ENCODE measurements at regions not wholly inside any gene's neighbourhood (a gene's known extent, or its start where the extent isn't known, plus 50 kb on each side); places are given as distances from the start of the nearest gene placed in this dataset.

DNA sequence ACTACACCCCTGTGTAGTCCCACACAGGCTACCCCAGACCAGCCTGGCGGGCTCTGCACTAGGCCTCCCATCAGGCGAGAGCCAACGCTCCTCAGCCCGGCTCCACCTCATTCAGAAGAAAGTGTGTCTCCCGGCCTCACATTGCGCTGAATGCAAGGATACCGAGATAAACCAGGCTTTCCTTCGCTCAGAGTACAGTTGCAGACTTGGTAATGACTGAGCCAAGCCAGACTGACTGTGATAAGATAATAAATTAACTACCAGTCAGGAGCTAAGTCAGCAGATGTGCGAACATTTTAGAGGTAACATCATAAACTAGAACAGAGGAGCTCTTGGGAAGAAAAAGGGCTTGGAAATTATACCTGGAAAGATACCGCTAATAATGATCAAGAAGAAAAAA is 397.6 kb downstream of the TRIML1 start (continued):
- TF ChIP-seq, protein P1, sequence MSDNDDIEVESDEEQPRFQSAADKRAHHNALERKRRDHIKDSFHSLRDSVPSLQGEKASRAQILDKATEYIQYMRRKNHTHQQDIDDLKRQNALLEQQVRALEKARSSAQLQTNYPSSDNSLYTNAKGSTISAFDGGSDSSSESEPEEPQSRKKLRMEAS (IDR thresholded peaks at IDR 0.05) = no peak
- TF ChIP-seq, protein P2, sequence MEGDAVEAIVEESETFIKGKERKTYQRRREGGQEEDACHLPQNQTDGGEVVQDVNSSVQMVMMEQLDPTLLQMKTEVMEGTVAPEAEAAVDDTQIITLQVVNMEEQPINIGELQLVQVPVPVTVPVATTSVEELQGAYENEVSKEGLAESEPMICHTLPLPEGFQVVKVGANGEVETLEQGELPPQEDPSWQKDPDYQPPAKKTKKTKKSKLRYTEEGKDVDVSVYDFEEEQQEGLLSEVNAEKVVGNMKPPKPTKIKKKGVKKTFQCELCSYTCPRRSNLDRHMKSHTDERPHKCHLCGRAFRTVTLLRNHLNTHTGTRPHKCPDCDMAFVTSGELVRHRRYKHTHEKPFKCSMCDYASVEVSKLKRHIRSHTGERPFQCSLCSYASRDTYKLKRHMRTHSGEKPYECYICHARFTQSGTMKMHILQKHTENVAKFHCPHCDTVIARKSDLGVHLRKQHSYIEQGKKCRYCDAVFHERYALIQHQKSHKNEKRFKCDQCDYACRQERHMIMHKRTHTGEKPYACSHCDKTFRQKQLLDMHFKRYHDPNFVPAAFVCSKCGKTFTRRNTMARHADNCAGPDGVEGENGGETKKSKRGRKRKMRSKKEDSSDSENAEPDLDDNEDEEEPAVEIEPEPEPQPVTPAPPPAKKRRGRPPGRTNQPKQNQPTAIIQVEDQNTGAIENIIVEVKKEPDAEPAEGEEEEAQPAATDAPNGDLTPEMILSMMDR (IDR thresholded peaks at IDR 0.05 in 2 of 3, conservative IDR thresholded peaks at IDR 0.05 in 1 of 3; ENCODE audit: borderline replicate concordance in 1 of 3, insufficient read depth in 1 of 3, low read depth in 2 of 3, low read length in 2 of 3) = no peak
- no peak for TF ChIP-seq SP1 (IDR thresholded peaks at IDR 0.05; ENCODE audit: low read depth)
- no peak for TF ChIP-seq ELF1 (IDR thresholded peaks at IDR 0.05; ENCODE audit: borderline replicate concordance, low read depth)

DNA sequence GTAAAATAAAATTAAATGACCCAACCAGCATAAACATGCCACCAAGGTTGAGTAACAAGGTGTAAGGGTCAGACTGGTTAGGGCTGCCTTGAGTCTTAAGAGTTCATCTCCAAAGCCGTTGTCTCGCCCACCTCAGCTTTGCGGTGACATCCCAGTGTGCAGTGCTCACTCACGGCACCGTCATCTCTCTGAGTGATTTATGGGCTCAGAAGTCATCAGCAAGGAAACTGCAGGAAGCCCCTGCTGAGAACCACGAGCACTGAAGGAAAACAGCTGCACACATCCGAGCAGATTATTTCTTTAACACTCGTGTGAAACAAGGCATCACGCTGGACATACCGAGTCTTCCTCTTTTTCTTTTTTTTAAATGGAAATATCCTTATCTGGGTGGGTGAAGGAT is 411.1 kb downstream of the TRIML1 start:
- intact Hi-C loops (cut with micrococcal nuclease) = no loop called here
- no peak for ATAC-seq
- Histone ChIP-seq H3K4me1 (ENCODE audit: control insufficient read depth in 1 of 2, insufficient read depth in 2 of 2, low read length in 2 of 2) (no peaks in the 10 kb centered on the region), H3K9ac (ENCODE audit: low read length) (no peak overlapping the region), H3K79me2 (ENCODE audit: insufficient read depth, low read length) (no peaks in the 10 kb centered on the region), H3K4me3 (replicated peaks in 1 of 2; ENCODE audit: low read depth in 1 of 2, low read length in 2 of 2) (no peak overlapping the region), H4K20me1 (ENCODE audit: insufficient read depth) (no peaks in the 10 kb centered on the region), H3K9me2 (ENCODE audit: insufficient read depth) (no peaks in the 10 kb centered on the region), H3K27ac (ENCODE audit: low read depth, low read length) (no peak overlapping the region), H3K36me3 (ENCODE audit: control insufficient read depth in 1 of 2, insufficient read depth in 2 of 2, low read length in 2 of 2) (no peaks in the 10 kb centered on the region), H3K9me3 (ENCODE audit: control insufficient read depth in 1 of 2, insufficient read depth in 1 of 2, low read depth in 1 of 2, low read length in 2 of 2) (no peaks in the 10 kb centered on the region), H3K27me3 (ENCODE audit: insufficient read depth, low read length) (no peaks in the 10 kb centered on the region), H3K4me2 (ENCODE audit: low read length) (no peak overlapping the region), H2AFZ (ENCODE audit: low read depth, low read length, poor library complexity, severe bottlenecking) (no peak overlapping the region)
- DNase-seq (ENCODE audit: low read depth, low spot score) = no peak
- POLR2A ChIA-PET = no interaction called here
- no TSS peak for BruUV-seq (replicated peaks)
- RAD21 ChIA-PET (ENCODE audit: low non-redundant PET in 1 of 2, low total read pairs in 2 of 2, uncharacterized antibody in 2 of 2, unreplicated experiment in 2 of 2) = no interaction called here
- CTCF ChIA-PET = no interaction called here
- TF ChIP-seq ZFX (IDR thresholded peaks at IDR 0.05) (no peak), SRF (IDR thresholded peaks at IDR 0.05; ENCODE audit: low read depth) (no peak), SP1 (IDR thresholded peaks at IDR 0.05; ENCODE audit: low read depth) (no peak), EZH2phosphoT487 (IDR thresholded peaks at IDR 0.05; ENCODE audit: borderline replicate concordance) (no peak), SIN3A (IDR thresholded peaks at IDR 0.05; ENCODE audit: low read depth) (no peak), RAD21 (IDR thresholded peaks at IDR 0.05; ENCODE audit: low read depth) (no peak), ZNF274 (IDR thresholded peaks at IDR 0.05; ENCODE audit: low read depth, low read length) (no peak), EZH2 (IDR thresholded peaks at IDR 0.05) (no peak), POLR2A (IDR thresholded peaks at IDR 0.05; ENCODE audit: borderline replicate concordance, extremely low read depth, insufficient read depth, insufficient read length) (no peak), CBX3 (IDR thresholded peaks at IDR 0.05; ENCODE audit: low read depth) (no peak), CEBPB (IDR thresholded peaks at IDR 0.05; ENCODE audit: low read depth) (no peak), FOSL1 (IDR thresholded peaks at IDR 0.05; ENCODE audit: low read depth) (no peak), EGR1 (IDR thresholded peaks at IDR 0.05; ENCODE audit: low read depth) (no peak)
- TF ChIP-seq, protein P3, sequence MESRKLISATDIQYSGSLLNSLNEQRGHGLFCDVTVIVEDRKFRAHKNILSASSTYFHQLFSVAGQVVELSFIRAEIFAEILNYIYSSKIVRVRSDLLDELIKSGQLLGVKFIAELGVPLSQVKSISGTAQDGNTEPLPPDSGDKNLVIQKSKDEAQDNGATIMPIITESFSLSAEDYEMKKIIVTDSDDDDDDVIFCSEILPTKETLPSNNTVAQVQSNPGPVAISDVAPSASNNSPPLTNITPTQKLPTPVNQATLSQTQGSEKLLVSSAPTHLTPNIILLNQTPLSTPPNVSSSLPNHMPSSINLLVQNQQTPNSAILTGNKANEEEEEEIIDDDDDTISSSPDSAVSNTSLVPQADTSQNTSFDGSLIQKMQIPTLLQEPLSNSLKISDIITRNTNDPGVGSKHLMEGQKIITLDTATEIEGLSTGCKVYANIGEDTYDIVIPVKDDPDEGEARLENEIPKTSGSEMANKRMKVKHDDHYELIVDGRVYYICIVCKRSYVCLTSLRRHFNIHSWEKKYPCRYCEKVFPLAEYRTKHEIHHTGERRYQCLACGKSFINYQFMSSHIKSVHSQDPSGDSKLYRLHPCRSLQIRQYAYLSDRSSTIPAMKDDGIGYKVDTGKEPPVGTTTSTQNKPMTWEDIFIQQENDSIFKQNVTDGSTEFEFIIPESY (IDR thresholded peaks at IDR 0.05; ENCODE audit: extremely low read depth, insufficient replicate concordance, low read length) = no peak
- TF ChIP-seq, protein P2 (IDR thresholded peaks at IDR 0.05 in 2 of 3, conservative IDR thresholded peaks at IDR 0.05 in 1 of 3; ENCODE audit: borderline replicate concordance in 1 of 3, insufficient read depth in 1 of 3, low read depth in 2 of 3, low read length in 2 of 3) = no peak
- TF ChIP-seq, protein P4, sequence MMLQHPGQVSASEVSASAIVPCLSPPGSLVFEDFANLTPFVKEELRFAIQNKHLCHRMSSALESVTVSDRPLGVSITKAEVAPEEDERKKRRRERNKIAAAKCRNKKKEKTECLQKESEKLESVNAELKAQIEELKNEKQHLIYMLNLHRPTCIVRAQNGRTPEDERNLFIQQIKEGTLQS (IDR thresholded peaks at IDR 0.05) = no peak
- TF ChIP-seq, protein P1 (IDR thresholded peaks at IDR 0.05) = no peak
